NCI-H526 (cell line): ENCODE measurements at regions not wholly inside any gene's neighbourhood (a gene's known extent, or its start where the extent isn't known, plus 50 kb on each side); places are given as distances from the start of the nearest gene placed in this dataset.
"Not testable (repeated sequence)": the region's sequence is repeated elsewhere in the genome, so short reads cannot be mapped to it uniquely, and the experiment has no call there.

Experiments
- DNase-seq, 2 experiments: peaks; one replicate each; lab custom pipeline; 2025; lab: John Stamatoyannopoulos, UW

- DNase-seq = no peak
These were observed 234.3 kb upstream of the MSX2 start for GRCh38 chr5:174489920-174490597.

GRCh38 chr5:174490728-174491127 is 233.7 kb upstream of the MSX2 start:
- DNase-seq = no peak

- no peak for DNase-seq
These were observed 233.1 kb upstream of the MSX2 start for GRCh38 chr5:174491265-174491664.

GRCh38 chr5:174491761-174492350 is 232.5 kb upstream of the MSX2 start:
- no peak for DNase-seq

DNA sequence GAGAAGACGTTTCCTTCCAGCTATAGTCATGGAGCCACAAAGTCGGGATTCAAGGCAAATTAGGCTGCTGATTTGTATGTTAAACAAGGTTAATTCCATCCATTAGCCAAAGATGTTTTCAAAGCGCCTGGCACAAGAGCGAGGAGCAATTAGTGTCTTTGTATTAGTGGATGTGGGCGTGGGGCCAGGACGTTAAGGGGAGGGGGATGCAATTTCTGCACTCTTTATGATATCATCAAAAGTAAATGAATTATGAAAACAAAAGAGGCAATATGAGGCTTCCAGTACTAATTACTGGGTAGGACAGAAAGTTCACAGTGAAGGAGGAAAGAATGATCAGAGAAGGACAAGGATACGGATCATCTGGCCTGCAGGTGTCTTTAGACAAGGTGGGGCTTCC is 230.9 kb upstream of the MSX2 start:
- peak; percentile 72 to 83 for DNase-seq

DNA sequence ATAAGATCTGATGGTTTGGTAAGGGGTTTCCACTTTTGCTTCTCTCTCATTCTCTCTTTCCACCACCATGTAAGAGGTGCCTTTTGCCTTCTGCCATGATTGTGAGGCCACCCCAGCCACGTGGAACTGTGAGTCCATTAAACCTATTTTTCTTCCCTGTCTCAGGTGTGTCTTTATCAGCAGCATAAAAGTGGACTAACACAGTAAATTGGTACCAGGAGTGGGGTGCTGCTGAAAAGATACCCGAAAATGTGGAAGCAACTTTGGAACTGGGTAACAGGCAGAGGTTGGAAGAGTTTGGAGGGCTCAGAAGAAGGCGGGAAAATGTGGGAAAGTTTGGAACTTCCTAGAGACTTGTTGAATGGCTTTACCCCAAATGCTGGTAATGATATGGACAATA is 226.4 kb upstream of the MSX2 start:
- DNase-seq = not testable (repeated sequence)

GRCh38 chr5:174498575-174498974 is 225.8 kb upstream of the MSX2 start:
- DNase-seq = not testable (repeated sequence)

GRCh38 chr5:174500636-174501035 is 223.7 kb upstream of the MSX2 start:
- no peak for DNase-seq

GRCh38 chr5:174501461-174502069 is 222.8 kb upstream of the MSX2 start:
- no peak for DNase-seq

DNA sequence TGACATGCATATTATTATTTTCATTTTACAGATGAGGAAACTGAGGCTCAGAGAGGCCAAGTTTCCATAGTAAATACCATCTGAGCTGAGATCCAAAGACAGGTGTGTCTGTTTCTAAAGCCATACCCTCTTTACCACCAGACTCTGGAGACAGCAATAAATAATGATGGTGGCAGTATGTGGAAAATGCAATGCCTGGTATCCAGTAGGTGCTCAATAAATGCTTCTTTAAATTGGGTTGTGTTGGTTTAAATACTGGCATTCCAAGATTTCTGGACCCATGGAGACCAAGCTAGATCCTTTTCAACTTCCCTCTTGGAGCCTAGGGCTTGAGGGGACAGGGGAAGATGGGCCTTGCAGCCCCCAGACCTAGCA is 221.3 kb upstream of the MSX2 start:
- DNase-seq = no peak

GRCh38 chr5:174503461-174504265 is 220.7 kb upstream of the MSX2 start:
- no peak for DNase-seq

- DNase-seq = no peak
These were observed 220.1 kb upstream of the MSX2 start for GRCh38 chr5:174504266-174504726.

DNA sequence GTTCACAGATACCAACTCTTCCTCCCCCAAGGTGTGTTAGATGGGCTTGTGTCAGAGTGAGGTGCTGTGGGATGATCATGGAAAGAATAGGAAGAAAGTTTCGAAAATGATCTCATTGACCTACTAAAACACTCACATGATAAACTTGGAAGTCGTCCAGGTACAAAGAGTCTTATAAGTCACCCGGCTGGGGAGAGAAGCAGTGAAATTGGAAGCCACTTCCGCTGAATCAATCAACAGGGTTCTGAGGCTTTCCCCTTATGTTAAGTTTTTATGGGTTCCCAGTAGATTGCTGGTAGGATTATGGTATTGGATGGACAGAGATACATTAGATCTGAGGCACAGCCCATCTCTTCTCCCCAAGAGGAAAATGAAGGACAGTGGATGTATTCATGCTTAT is 218.8 kb upstream of the MSX2 start:
- no peak for DNase-seq

DNA sequence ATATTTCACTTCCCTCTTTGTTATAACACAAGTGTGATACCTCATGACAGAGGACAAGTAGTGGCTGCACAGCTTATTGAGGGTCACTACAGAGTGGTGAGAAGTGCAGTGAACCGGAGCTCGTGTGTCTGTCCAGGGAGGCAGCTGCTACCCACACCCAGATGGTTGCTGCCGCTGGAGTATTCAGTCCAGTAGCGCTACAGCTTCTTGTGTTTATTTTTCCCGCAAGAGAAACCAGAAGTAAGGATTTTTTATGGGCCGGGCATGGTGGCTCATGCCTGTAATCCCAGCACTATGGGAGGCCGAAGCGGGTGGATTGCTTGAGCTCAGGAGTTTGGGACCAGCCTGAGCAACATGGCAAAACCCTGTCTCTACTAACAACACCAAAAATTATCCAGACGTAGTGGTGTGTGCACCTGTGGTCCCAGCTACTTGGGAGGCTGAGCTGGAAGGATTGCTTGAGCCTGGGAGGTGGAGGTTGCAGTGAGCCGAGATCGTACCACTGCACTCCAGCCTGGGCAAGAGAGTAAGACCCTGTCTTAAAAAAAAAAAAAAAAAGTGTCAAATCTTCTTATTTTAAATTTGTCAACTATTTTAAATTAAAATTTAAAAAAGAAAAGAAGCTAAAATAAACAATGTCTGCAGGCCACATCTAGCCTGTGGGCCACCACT is 213.5 kb upstream of the MSX2 start:
- DNase-seq = not testable (repeated sequence)

DNA sequence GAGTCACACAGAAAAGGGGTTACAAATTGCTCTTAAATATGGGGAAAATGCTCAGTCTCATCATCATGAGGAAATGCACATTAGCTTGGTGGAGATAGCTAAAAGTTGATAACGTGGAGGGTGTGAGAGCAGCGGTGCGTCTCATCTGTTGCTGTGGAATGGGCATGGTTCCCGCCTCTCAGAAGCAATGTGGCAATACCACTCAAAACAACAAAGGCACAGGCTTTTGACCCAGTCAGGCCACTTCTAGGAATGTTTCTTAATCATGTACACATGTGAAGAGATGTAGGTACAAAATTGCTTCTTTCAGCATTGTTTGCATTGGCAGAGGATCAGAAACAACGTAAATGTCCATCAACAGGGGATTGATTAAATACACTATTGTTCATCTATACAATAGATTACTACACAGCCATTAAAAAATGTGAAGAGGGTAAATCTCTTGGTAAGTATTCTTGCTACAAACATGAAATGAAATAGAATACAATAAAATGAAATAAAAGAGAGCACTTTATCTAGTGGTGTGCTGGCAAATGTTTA is 212.6 kb upstream of the MSX2 start:
- no peak for DNase-seq

DNA sequence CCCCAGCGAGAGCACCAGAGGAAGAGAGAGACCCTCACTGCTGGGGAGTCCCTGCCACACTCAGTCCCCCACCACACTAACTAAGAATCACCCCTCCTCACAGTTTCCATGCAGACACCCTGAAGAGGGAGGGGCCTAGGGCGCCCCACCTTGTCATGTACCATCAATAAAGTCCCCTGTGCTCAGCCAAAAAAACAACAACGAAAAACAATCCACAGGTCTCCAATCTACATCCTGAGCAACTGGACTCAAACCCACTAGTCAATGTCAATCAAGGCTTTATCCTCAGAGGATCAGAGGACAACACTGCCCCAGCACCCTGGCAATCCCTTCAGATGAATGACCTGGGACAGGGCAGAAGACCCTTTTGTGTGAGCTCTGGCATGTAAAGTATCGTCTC is 210.1 kb upstream of the MSX2 start:
- no peak for DNase-seq

- peak in 1 of 2 experiments; percentile 21 for DNase-seq
These were observed 209.4 kb upstream of the MSX2 start for GRCh38 chr5:174514983-174515394.

- no peak for DNase-seq
These were observed 207.6 kb upstream of the MSX2 start for GRCh38 chr5:174516741-174517140.

DNA sequence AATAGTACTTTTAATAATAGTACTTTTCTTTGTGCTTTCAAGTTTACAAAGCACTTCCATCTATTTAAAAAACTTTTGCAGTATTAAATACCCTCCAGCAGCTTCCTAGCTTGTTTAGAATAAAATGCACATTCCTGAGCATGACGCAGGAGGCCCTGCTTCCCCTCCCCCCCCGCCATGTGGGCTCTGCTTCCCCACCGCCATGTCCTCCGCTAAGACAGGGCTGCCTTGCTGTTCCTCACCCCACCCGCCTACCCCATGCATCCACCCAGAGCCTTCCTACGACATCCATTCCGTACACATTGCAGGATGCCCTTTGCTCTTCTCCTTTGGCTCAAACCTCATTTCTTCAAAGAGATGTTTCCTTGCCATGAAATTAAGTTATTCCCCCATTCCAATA is 205.9 kb upstream of the MSX2 start:
- no peak for DNase-seq

- DNase-seq = no peak
These were observed 203.7 kb upstream of the MSX2 start for GRCh38 chr5:174520420-174521396.

DNA sequence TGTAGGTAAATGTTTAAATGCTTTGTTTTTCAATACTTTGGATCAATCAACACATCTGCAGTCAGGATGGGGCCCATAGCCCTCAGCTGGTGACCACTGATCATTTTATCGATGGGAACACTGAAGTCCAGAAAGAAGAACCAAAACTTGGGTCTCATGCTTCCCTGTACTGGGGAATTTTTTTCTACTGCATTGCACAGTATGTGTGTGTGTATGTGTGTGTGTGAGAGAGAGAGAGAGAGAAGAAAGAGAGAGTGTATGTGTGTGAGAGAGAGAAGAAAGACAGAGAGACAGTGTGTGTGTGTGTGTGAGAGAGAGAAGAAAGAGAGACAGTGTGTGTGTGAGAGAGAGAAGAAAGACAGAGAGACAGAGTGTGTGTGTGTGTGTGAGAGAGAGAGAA is 202.9 kb upstream of the MSX2 start:
- no peak for DNase-seq
